Lower lobe of right lung (tissue), 2 donors: ENCODE measurements at regions not wholly inside any gene's neighbourhood (a gene's known extent, or its start where the extent isn't known, plus 50 kb on each side); places are given as distances from the start of the nearest gene placed in this dataset.
"Not testable (repeated sequence)": the region's sequence is repeated elsewhere in the genome, so short reads cannot be mapped to it uniquely, and the experiment has no call there.

Experiments
- ATAC-seq, 2 donors: fragments of 200-7000 bp; cut with Tn5 transposase; one replicate each; pipeline ENCODE4 v1.9.1; 2020 to 2022; ENCODE audit warnings: mild to moderate bottlenecking in 2 of 2, moderate library complexity in 2 of 2
- DNase-seq: peaks from one replicate; pipeline ENCODE4 v3.0.0-alpha.2; 2020
- H3K27ac ChIP-seq: fragments of 200-600 bp; one replicate; pipeline ENCODE4 v1.8.0; 2022
- H3K27me3 ChIP-seq: fragments of 200-600 bp; one replicate; pipeline ENCODE4 v1.8.0; 2022; ENCODE audit warnings: low read depth
- H3K36me3 ChIP-seq: fragments of 200-600 bp; one replicate; pipeline ENCODE4 v1.8.0; 2022; ENCODE audit warnings: mild to moderate bottlenecking
- H3K4me1 ChIP-seq: fragments of 200-600 bp; one replicate; pipeline ENCODE4 v1.8.0; 2022
- H3K4me3 ChIP-seq: fragments of 200-600 bp; one replicate; pipeline ENCODE4 v1.8.0; 2022; ENCODE audit warnings: mild to moderate bottlenecking
- H3K9me3 ChIP-seq: fragments of 200-600 bp; one replicate; pipeline ENCODE4 v1.8.0; 2022
- intact Hi-C: fragments of 100-400 bp; cut with DNase I; formaldehyde crosslinking; loops from one replicate; pipeline ENCODE4 v1.11.0; 2022
- TF ChIP-seq, protein P1 (sequence below): fragments of 200-600 bp; IDR thresholded peaks from one replicate; pipeline ENCODE4 v1.8.0; 2022; ENCODE audit warnings: antibody characterized with exemption, mild to moderate bottlenecking
- donor health status: DM: no; HTN: yes; CAD: no; lungs with severe emphysema.

DNA sequence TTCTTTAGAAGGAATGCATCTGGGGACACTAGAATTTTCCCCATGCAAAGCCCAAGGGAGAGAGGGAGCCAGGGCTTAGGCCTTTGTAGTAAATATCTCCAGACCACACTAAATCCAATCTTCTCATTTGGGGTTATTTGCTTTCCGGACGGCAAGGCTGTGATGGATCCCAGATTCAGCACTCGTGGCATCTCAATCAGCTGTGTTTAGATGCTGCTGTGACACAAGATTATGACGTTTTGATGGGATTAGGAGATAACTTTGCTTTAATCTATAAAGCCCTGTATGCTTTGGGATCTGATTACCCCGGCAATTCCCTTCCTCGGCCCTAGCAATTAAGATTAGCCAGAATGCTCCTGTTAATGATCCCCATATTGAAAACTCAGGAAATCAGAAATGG is 686.7 kb upstream of the TBX3 start:
- TF ChIP-seq, protein P1, sequence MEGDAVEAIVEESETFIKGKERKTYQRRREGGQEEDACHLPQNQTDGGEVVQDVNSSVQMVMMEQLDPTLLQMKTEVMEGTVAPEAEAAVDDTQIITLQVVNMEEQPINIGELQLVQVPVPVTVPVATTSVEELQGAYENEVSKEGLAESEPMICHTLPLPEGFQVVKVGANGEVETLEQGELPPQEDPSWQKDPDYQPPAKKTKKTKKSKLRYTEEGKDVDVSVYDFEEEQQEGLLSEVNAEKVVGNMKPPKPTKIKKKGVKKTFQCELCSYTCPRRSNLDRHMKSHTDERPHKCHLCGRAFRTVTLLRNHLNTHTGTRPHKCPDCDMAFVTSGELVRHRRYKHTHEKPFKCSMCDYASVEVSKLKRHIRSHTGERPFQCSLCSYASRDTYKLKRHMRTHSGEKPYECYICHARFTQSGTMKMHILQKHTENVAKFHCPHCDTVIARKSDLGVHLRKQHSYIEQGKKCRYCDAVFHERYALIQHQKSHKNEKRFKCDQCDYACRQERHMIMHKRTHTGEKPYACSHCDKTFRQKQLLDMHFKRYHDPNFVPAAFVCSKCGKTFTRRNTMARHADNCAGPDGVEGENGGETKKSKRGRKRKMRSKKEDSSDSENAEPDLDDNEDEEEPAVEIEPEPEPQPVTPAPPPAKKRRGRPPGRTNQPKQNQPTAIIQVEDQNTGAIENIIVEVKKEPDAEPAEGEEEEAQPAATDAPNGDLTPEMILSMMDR = no peak
- Histone ChIP-seq H3K36me3 (no peaks in the 10 kb centered on the region), H3K27ac (no peak overlapping the region), H3K4me1 (no peaks in the 10 kb centered on the region), H3K4me3 (no peak overlapping the region), H3K27me3 (no peaks in the 10 kb centered on the region), H3K9me3 (no peaks in the 10 kb centered on the region)
- no peak for ATAC-seq
- intact Hi-C loops = no loop called here
- DNase-seq = no peak

DNA sequence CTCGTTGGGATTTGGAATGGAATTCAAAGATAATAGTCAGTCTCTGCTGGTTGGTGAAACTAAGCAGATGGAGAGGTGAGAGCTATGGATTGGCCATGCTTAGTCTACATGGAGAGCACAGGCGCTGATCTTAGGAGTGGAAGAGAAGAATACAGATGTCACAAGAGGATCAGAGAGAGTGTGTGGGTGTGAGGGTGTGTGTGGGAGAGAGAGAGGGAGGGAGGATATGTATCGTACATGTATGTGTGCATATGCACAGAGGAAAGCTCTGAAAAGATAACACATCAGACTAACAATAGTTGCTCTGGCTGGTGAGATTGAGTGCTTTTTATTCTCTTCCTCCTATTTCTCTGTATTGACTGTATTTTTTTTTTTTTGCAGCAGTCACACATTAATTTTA is 686.2 kb upstream of the TBX3 start:
- Histone ChIP-seq H3K4me1 (no peaks in the 10 kb centered on the region), H3K9me3 (no peaks in the 10 kb centered on the region), H3K36me3 (no peaks in the 10 kb centered on the region), H3K4me3 (no peak overlapping the region), H3K27me3 (no peaks in the 10 kb centered on the region), H3K27ac (no peak overlapping the region)
- ATAC-seq (no peak), DNase-seq (no peak)
- intact Hi-C loops = no loop called here
- TF ChIP-seq, protein P1 = no peak

DNA sequence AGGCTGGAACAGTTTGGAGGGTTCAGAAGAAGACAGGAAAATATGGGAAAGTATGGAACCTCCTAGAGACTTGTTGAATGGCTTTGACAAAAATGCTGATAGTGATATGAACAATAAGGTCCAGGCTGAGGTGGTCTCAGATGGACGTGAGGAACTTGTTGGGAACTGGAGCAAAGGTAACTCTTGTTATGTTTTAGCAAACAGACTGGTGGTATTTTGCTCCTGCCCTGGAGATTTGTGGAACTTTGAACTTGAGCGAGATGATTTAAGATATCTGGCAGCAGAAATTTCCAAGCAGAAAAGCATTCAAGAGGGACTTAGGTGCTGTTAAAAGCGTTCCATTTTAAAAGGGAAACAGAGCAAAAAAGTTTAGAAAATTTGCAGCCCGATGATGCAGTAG is 682.3 kb upstream of the TBX3 start:
- H3K9me3 ChIP-seq, H3K4me3 ChIP-seq, H3K4me1 ChIP-seq, ATAC-seq, intact Hi-C loops, H3K27me3 ChIP-seq, DNase-seq, H3K27ac ChIP-seq, H3K36me3 ChIP-seq: not testable (repeated sequence)

DNA sequence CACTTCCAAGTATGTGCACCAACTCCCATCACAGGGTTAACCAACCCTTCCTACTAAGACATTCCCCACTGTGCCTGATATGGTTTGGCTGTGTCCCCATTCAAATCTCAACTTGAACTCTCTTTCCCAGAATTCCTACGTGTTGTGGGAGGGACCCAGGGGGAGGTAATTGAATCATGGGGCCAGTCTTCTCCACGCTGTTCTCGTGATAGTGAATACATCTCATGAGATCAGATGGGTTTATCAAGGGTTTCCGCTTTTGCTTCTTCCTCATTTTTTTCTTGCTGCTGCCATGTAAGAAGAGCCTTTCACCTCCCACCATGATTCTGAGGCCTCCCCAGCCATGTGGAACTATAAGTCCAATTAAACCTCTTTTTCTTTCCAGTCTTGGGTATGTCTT is 681.8 kb upstream of the TBX3 start:
- H3K36me3 ChIP-seq, H3K9me3 ChIP-seq, intact Hi-C loops, ATAC-seq, H3K4me1 ChIP-seq, H3K27me3 ChIP-seq, DNase-seq, H3K27ac ChIP-seq, H3K4me3 ChIP-seq: not testable (repeated sequence)

DNA sequence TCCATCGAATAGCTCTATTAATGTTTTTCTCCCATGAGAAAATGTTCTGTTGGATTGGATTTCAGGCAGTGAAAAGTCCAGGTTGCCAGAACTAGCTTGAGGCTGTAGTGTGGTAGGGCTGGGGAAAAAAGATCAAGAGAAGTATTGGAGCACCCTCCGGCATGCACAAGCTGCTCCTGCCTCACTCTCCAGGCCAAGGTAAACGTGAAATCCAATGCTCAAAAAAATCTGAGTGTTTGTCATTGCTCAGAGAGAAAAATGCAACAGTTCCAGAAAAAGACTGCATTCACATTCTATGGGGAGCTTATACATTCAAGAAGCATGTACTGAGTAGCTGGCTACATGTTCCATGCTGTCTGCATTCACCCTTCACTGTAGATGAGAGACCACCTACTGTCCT is 680.9 kb upstream of the TBX3 start:
- H3K27me3 ChIP-seq = no peaks in the 10 kb centered on the region
- no peak overlapping the region for H3K27ac ChIP-seq
- intact Hi-C loops = no loop called here
- H3K4me3 ChIP-seq = no peak overlapping the region
- H3K4me1 ChIP-seq = no peaks in the 10 kb centered on the region
- ATAC-seq = no peak
- DNase-seq = no peak
- H3K36me3 ChIP-seq = no peaks in the 10 kb centered on the region
- no peaks in the 10 kb centered on the region for H3K9me3 ChIP-seq
- TF ChIP-seq, protein P1 = no peak

DNA sequence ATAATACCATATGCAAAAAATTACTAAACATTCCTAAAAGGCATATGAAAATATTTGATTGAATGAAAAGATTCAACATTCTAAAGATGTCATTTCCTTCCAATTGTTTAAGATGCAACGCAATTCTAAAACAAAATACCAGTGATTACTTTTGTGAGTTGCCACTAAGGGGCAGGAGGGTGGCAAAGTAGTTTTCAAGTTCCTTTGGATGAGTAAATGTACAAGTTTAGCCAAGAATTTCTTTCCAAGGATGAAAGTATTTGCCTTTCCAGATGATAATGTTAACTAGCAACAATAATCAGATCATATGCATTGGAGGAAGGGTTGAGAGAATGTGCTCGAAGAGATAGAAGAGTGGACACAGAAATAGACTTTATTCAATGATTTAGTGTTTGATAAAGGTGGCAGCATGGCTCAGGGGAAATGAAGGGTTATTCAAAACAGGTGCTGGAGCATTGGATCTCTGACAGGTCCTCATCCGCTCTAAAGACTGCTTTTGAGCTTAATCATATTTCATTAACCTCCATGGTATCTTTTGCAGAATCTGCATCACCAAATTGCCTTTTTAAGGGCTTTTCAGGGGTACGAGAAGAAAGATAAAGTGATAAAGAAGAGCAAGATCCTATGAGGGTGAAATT is 678.5 kb upstream of the TBX3 start:
- DNase-seq (no peak), ATAC-seq (no peak)
- Histone ChIP-seq H3K27ac (no peak overlapping the region), H3K4me3 (no peak overlapping the region), H3K4me1 (no peaks in the 10 kb centered on the region), H3K9me3 (no peaks in the 10 kb centered on the region), H3K36me3 (no peaks in the 10 kb centered on the region), H3K27me3 (no peaks in the 10 kb centered on the region)
- TF ChIP-seq, protein P1 = no peak
- intact Hi-C loops = no loop called here

DNA sequence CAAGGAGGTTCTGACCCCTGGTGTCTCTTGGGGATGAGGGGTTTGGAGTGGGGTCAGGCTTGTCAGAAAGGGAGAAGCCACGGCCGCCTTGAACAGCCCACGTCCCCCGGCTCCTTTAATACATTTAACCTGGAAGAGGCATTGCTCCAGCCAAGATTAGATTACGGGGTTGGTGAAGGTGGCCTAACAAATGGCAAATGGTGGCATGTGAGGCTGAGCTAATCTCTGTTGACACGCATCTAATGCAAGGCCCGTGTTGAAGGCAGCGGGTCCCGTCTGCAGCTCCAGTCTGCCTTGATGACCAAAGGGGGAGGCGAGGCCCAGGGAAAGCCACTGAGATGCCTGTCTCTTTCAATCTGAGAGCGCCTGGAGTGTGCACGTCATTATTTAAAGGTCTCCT is 673.7 kb upstream of the TBX3 start:
- Histone ChIP-seq H3K4me3 (no peak overlapping the region), H3K9me3 (no peaks in the 10 kb centered on the region), H3K36me3 (no peaks in the 10 kb centered on the region), H3K4me1 (no peaks in the 10 kb centered on the region), H3K27ac (no peak overlapping the region), H3K27me3 (no peaks in the 10 kb centered on the region)
- intact Hi-C loops = no loop called here
- DNase-seq (no peak), ATAC-seq (no peak)
- TF ChIP-seq, protein P1 = no peak
